Hepatocyte (in vitro differentiated cells): ENCODE measurements at regions not wholly inside any gene's neighbourhood (a gene's known extent, or its start where the extent isn't known, plus 50 kb on each side); places are given as distances from the start of the nearest gene placed in this dataset.

ENCODE experiments used
- DNase-seq: peaks from one replicate; pipeline ENCODE4 v3.0.0-alpha.2; 2016; ENCODE audit warnings: low spot score
- H2AFZ ChIP-seq: fragments of 200-600 bp; sonication (generic); 2 replicates; pipeline ENCODE4 v1.6.0; 2016; ENCODE audit warnings: antibody characterized with exemption, mild to moderate bottlenecking
- H3K27ac ChIP-seq: fragments of 200-600 bp; sonication (generic); 2 replicates; pipeline ENCODE4 v1.5.1; 2016; ENCODE audit warnings: mild to moderate bottlenecking
- H3K27me3 ChIP-seq: fragments of 200-600 bp; sonication (generic); 2 replicates; pipeline ENCODE4 v1.6.1; 2016
- H3K36me3 ChIP-seq: fragments of 200-600 bp; sonication (generic); replicated peaks from 2 replicates; pipeline ENCODE4 v1.5.1; 2016; ENCODE audit warnings: low read depth; ENCODE audit not compliant: insufficient read depth
- H3K4me1 ChIP-seq: fragments of 200-600 bp; sonication (generic); 2 replicates; pipeline ENCODE4 v1.5.1; 2016; ENCODE audit warnings: mild to moderate bottlenecking, moderate library complexity; ENCODE audit not compliant: insufficient read depth
- H3K4me2 ChIP-seq: fragments of 200-600 bp; sonication (generic); 2 replicates; pipeline ENCODE4 v1.6.0; 2016
- H3K4me3 ChIP-seq: fragments of 200-600 bp; sonication (generic); 2 replicates; pipeline ENCODE4 v1.5.1; 2016; ENCODE audit warnings: mild to moderate bottlenecking
- H3K79me2 ChIP-seq: fragments of 200-600 bp; sonication (generic); 2 replicates; pipeline ENCODE4 v1.6.0; 2017; ENCODE audit warnings: mild to moderate bottlenecking
- H3K9me2 ChIP-seq: fragments of 200-600 bp; sonication (generic); replicated peaks from 2 replicates; pipeline ENCODE4 v1.6.0; 2017; ENCODE audit warnings: mild to moderate bottlenecking; ENCODE audit not compliant: insufficient read depth
- H3K9me3 ChIP-seq: fragments of 200-600 bp; sonication (generic); 2 replicates; pipeline ENCODE4 v1.5.1; 2016; ENCODE audit warnings: low read depth, mild to moderate bottlenecking
- H4K20me1 ChIP-seq: fragments of 200-600 bp; sonication (generic); 2 replicates; pipeline ENCODE4 v1.6.0; 2016; ENCODE audit warnings: mild to moderate bottlenecking; ENCODE audit not compliant: insufficient read depth, poor library complexity, severe bottlenecking
- CTCF ChIP-seq: fragments of 200-600 bp; sonication (generic); IDR thresholded peaks from 2 replicates; pipeline ENCODE4 v1.5.1; 2016; ENCODE audit warnings: antibody characterized with exemption, mild to moderate bottlenecking; ENCODE audit not compliant: poor library complexity
- EZH2 ChIP-seq: fragments of 200-600 bp; sonication (generic); IDR thresholded peaks from 2 replicates; pipeline ENCODE4 v1.6.1; 2016; ENCODE audit warnings: antibody characterized with exemption, mild to moderate bottlenecking, borderline replicate concordance
- EZH2phosphoT487 ChIP-seq: fragments of 200-600 bp; sonication (generic); IDR thresholded peaks from one replicate; pipeline ENCODE4 v1.6.1; 2018; ENCODE audit warnings: antibody characterized with exemption, mild to moderate bottlenecking, low read depth, moderate library complexity; ENCODE audit not compliant: unreplicated experiment, severe bottlenecking
- WGBS: methylation state at CpG from one replicate; pipeline ENCODE4 v1.1.6; 2016; ENCODE audit warnings: low lambda C conversion rate; ENCODE audit errors: missing lambda C conversion rate; 5-methylcytosine and 5-hydroxymethylcytosine counted together

- TF ChIP-seq CTCF (no peak), EZH2phosphoT487 (no peak), EZH2 (no peak)
- no peaks in the 10 kb centered on the region for H3K9me3 ChIP-seq
- WGBS: 90% methylated on average over 3 of the region's 3 CpGs
Observed at GRCh38 chr10:130243015-130243414, 106.8 kb downstream of the GLRX3 start.

GRCh38 chr10:130244031-130244927, 108.1 kb downstream of the GLRX3 start:
- DNase-seq: no peak
- 92% methylated on average over 15 of the region's 16 CpGs for WGBS

More at GRCh38 chr10:130243015-130243414, 106.8 kb downstream of the GLRX3 start:
- no peak overlapping the region for H3K4me3 ChIP-seq
- no peak overlapping the region for H3K27ac ChIP-seq
- no peaks in the 10 kb centered on the region for H3K36me3 ChIP-seq
- no peaks in the 10 kb centered on the region for H3K79me2 ChIP-seq
- H3K9me2 ChIP-seq: no peaks in the 10 kb centered on the region
- no peak overlapping the region for H3K4me2 ChIP-seq
- no peaks in the 10 kb centered on the region for H3K27me3 ChIP-seq
- H4K20me1 ChIP-seq: no peaks in the 10 kb centered on the region
- H3K4me1 ChIP-seq: no peaks in the 10 kb centered on the region
- no peak for DNase-seq
- H2AFZ ChIP-seq: no peak overlapping the region

GRCh38 chr10:130244928-130245495, 108.8 kb downstream of the GLRX3 start:
- no peaks in the 10 kb centered on the region for H3K9me2 ChIP-seq
- TF ChIP-seq CTCF: no peak
- TF ChIP-seq EZH2: no peak
- no peak for TF ChIP-seq EZH2phosphoT487
- no peaks in the 10 kb centered on the region for H3K27me3 ChIP-seq
- H3K4me2 ChIP-seq: no peak overlapping the region
- H3K4me3 ChIP-seq: no peak overlapping the region
- no peaks in the 10 kb centered on the region for H3K36me3 ChIP-seq
- DNase-seq: no peak
- H3K79me2 ChIP-seq: no peaks in the 10 kb centered on the region
- WGBS: 92% methylated on average over 8 of the region's 8 CpGs
- H2AFZ ChIP-seq: no peak overlapping the region
- H4K20me1 ChIP-seq: no peaks in the 10 kb centered on the region
- no peaks in the 10 kb centered on the region for H3K9me3 ChIP-seq
- no peak overlapping the region for H3K27ac ChIP-seq
- H3K4me1 ChIP-seq: no peaks in the 10 kb centered on the region

More at GRCh38 chr10:130244031-130244927, 108.1 kb downstream of the GLRX3 start:
- Histone ChIP-seq H3K9me3 (no peaks in the 10 kb centered on the region), H3K4me2 (no peak overlapping the region), H3K36me3 (no peaks in the 10 kb centered on the region), H3K27ac (no peak overlapping the region), H3K9me2 (no peaks in the 10 kb centered on the region), H3K4me3 (no peak overlapping the region), H3K79me2 (no peaks in the 10 kb centered on the region), H3K4me1 (no peaks in the 10 kb centered on the region), H4K20me1 (no peaks in the 10 kb centered on the region), H3K27me3 (no peaks in the 10 kb centered on the region), H2AFZ (no peak overlapping the region)
- TF ChIP-seq CTCF (no peak), EZH2 (no peak), EZH2phosphoT487 (no peak)
